Right lobe of liver (tissue), 4 donors: ENCODE measurements at regions not wholly inside any gene's neighbourhood (a gene's known extent, or its start where the extent isn't known, plus 50 kb on each side); places are given as distances from the start of the nearest gene placed in this dataset.

Source experiments
- POLR2A ChIP-seq: fragments of 450-650 bp; IDR thresholded peaks from one replicate; pipeline ENCODE4 v1.6.1; 2017; ENCODE audit warnings: antibody characterized with exemption, mild to moderate bottlenecking
- TF ChIP-seq, protein P1 (sequence below), 4 donors: fragments of 200-600 bp in 3 of 4; fragments of 450-650 bp in 1 of 4; IDR thresholded peaks; one replicate each; pipeline versions ENCODE4 v1.5.1 to v1.8.0; 2016 to 2022; ENCODE audit warnings: antibody characterized with exemption in 4 of 4, mild to moderate bottlenecking in 2 of 4
- donor health status: DM: no; HTN: no; CAD: no.
- donor health status: DM: no; HTN: no; CAD: no.
- donor health status: DM: no; HTN: yes; CAD: no.

DNA sequence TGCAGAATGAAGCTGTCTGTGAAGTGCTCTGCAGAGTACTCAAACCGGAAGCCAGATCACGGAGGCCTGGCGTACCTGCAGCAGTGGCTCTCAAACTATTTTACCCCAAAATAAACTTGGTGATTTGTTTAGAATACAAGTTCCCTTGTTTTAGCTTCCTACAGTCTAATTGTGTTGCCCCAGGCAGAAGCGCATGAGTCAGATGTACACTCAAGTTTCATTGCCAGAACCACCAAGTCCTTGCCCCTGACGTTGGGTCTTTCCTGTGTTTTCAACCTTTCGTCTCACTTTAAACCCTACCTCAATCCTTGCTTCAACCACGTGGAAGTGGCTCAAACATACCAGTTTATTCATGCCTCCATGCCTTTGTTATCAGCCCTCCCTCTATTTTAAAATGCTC is 66.2 kb upstream of the SLC7A11 start:
- TF ChIP-seq, protein P1, sequence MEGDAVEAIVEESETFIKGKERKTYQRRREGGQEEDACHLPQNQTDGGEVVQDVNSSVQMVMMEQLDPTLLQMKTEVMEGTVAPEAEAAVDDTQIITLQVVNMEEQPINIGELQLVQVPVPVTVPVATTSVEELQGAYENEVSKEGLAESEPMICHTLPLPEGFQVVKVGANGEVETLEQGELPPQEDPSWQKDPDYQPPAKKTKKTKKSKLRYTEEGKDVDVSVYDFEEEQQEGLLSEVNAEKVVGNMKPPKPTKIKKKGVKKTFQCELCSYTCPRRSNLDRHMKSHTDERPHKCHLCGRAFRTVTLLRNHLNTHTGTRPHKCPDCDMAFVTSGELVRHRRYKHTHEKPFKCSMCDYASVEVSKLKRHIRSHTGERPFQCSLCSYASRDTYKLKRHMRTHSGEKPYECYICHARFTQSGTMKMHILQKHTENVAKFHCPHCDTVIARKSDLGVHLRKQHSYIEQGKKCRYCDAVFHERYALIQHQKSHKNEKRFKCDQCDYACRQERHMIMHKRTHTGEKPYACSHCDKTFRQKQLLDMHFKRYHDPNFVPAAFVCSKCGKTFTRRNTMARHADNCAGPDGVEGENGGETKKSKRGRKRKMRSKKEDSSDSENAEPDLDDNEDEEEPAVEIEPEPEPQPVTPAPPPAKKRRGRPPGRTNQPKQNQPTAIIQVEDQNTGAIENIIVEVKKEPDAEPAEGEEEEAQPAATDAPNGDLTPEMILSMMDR (IDR thresholded peaks at IDR 0.05): no peak
- no peak for TF ChIP-seq POLR2A
